Mesendoderm (in vitro differentiated cells): ENCODE measurements at regions not wholly inside any gene's neighbourhood (a gene's known extent, or its start where the extent isn't known, plus 50 kb on each side); places are given as distances from the start of the nearest gene placed in this dataset.
A peak's percentile ranks its signal among the peaks of the same experiment; 100 is the strongest.

Experiments
- DNase-seq: peaks from one replicate; pipeline ENCODE4 v3.0.0; 2013
- H2AK5ac ChIP-seq: 2 replicates; pipeline ENCODE4 v1.6.1; 2013; ENCODE audit warnings: low read length, inconsistent platforms
- H2BK120ac ChIP-seq: 2 replicates; pipeline ENCODE4 v1.6.1; 2013; ENCODE audit warnings: low read depth, mild to moderate bottlenecking, low read length, moderate library complexity, mixed read lengths
- H2BK15ac ChIP-seq: replicated peaks from 2 replicates; pipeline ENCODE4 v1.6.1; 2013; ENCODE audit warnings: low read depth, mild to moderate bottlenecking, moderate library complexity
- H2BK5ac ChIP-seq: 2 replicates; pipeline ENCODE4 v1.6.1; 2013; ENCODE audit warnings: low read length, inconsistent platforms
- H3K18ac ChIP-seq: 2 replicates; pipeline ENCODE4 v1.6.1; 2013; ENCODE audit warnings: mild to moderate bottlenecking, low read length, mixed read lengths
- H3K23ac ChIP-seq: one replicate; pipeline ENCODE4 v1.6.1; 2013; ENCODE audit warnings: low read length
- H3K27ac ChIP-seq: 2 replicates; pipeline ENCODE4 v1.5.1; 2013; ENCODE audit warnings: low read depth, mild to moderate bottlenecking, inconsistent platforms, low read length, moderate library complexity
- H3K27me3 ChIP-seq: 2 replicates; pipeline ENCODE4 v1.6.1; 2013; ENCODE audit warnings: low read length, control low read depth, mild to moderate bottlenecking, inconsistent platforms; ENCODE audit not compliant: insufficient read depth, poor library complexity
- H3K36me3 ChIP-seq: 2 replicates; pipeline ENCODE4 v1.6.1; 2013; ENCODE audit warnings: low read length, inconsistent platforms; ENCODE audit not compliant: control insufficient read depth, insufficient read depth
- H3K4ac ChIP-seq: one replicate; pipeline ENCODE4 v1.6.1; 2013; ENCODE audit warnings: low read depth, mild to moderate bottlenecking, low read length, moderate library complexity
- H3K4me1 ChIP-seq: 2 replicates; pipeline ENCODE4 v1.6.1; 2013; ENCODE audit warnings: low read depth, low read length, inconsistent platforms; ENCODE audit not compliant: control insufficient read depth
- H3K4me2 ChIP-seq: 2 replicates; pipeline ENCODE4 v1.6.1; 2013; ENCODE audit warnings: low read length
- H3K4me3 ChIP-seq: 2 replicates; pipeline ENCODE4 v1.5.1; 2013; ENCODE audit warnings: mild to moderate bottlenecking, low read length
- H3K56ac ChIP-seq: one replicate; pipeline ENCODE4 v1.6.1; 2013; ENCODE audit warnings: low read length
- H3K79me1 ChIP-seq: 2 replicates; pipeline ENCODE4 v1.6.1; 2013; ENCODE audit warnings: low read length, inconsistent platforms
- H3K79me2 ChIP-seq: 2 replicates; pipeline ENCODE4 v1.6.1; 2013; ENCODE audit warnings: mild to moderate bottlenecking, low read length; ENCODE audit not compliant: control insufficient read depth, insufficient read depth
- H3K9ac ChIP-seq: 2 replicates; pipeline ENCODE4 v1.6.1; 2013; ENCODE audit warnings: low read length, inconsistent platforms
- H4K5ac ChIP-seq: one replicate; pipeline ENCODE4 v1.6.1; 2013; ENCODE audit warnings: low read length
- H4K8ac ChIP-seq: one replicate; pipeline ENCODE4 v1.6.1; 2013; ENCODE audit warnings: low read depth, mild to moderate bottlenecking, control low read depth, low read length, moderate library complexity
- WGBS: extraction: QIAGEN DNeasy Blood & Tissue Kit; methylation state at CpG from one replicate; pipeline ENCODE4 v1.1.7; 2013; ENCODE audit warnings: low lambda C conversion rate, missing lambda C conversion rate; ENCODE audit not compliant: insufficient coverage; ENCODE audit errors: extremely low coverage; 5-methylcytosine and 5-hydroxymethylcytosine counted together

DNA sequence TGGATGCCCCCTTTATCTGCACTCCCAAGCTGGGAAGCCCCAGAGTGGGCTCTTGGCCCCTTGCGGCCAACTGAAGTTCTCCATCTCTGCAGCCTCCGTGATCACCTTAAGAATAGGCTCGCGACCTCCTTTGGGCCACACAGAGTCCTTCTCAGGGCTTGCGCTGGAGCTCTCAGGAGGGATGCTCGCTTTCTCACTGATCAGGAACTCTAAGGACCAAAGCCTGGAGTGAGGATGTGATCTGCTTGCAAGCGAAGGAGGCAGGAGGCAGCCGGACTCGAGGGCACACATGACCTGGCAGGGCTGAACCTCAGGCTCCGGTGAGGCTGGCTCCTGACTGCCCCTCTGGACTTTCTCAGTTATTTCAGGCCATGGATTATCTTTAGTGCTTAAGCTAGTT is 192.1 kb upstream of the MKI67 start:
- no peak overlapping the region for H2BK5ac ChIP-seq
- no CpG with 5 or more reads among the region's 10 CpGs for WGBS
- H3K36me3 ChIP-seq = no peaks in the 10 kb centered on the region
- no peak overlapping the region for H2BK15ac ChIP-seq
- no peak overlapping the region for H3K56ac ChIP-seq
- no peak overlapping the region for H4K8ac ChIP-seq
- H2BK120ac ChIP-seq = no peak overlapping the region
- no peaks in the 10 kb centered on the region for H3K79me1 ChIP-seq
- H3K4me2 ChIP-seq = no peak overlapping the region
- H3K4ac ChIP-seq = no peak overlapping the region
- no peak overlapping the region for H3K18ac ChIP-seq
- H3K27me3 ChIP-seq = no peaks in the 10 kb centered on the region
- no peak overlapping the region for H4K5ac ChIP-seq
- DNase-seq = no peak
- H3K79me2 ChIP-seq = no peaks in the 10 kb centered on the region
- no peak overlapping the region for H3K9ac ChIP-seq
- H3K4me3 ChIP-seq = no peak overlapping the region
- no peak overlapping the region for H3K27ac ChIP-seq
- no peak overlapping the region for H2AK5ac ChIP-seq
- H3K4me1 ChIP-seq = no peaks in the 10 kb centered on the region
- no peak overlapping the region for H3K23ac ChIP-seq

DNA sequence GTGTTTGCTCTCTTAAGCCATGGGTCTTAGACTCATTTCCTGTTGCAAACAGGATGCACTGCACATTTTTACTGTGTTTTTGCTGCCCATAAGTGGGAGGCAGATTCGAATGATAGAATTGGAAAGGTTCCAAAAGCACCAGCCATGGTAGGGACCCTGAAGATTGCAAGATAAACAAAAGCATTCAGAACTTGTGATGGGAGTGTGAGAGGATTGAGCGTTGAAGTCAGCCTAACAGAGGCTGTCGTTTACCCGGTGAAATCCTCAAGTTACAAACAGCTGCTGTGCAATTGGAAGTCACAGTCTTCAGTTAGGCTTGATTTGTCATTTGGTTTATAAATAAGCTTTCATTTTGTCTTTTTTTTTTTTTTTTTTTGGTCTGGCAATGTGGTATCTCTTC is 192.7 kb upstream of the MKI67 start:
- no peak overlapping the region for H3K9ac ChIP-seq
- H3K23ac ChIP-seq = no peak overlapping the region

DNA sequence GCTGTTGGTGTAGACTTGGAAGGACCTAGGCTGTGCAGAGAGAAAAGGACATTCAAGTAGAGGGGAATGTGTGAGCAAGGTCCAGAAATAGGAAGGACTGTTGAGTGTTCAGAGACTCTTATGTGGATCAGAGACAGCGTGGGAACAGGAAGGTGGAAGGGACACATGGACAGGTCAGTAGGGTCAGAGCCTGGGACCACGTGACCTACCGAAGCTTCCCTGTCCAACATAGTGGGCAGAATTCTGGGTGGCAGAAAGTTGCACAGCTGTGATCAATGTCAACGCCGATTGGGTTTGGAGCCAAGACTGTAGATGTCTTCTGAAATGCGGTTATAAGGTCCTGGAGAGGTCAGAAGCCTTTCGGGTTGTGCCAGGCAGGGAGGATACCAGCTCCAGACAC is 195.9 kb upstream of the MKI67 start:
- H3K79me2 ChIP-seq = no peaks in the 10 kb centered on the region
- H2AK5ac ChIP-seq = no peak overlapping the region
- H3K9ac ChIP-seq = no peak overlapping the region
- H3K4me3 ChIP-seq = no peak overlapping the region
- H3K18ac ChIP-seq = no peak overlapping the region
- H3K56ac ChIP-seq = no peak overlapping the region
- no peak overlapping the region for H3K4ac ChIP-seq
- no peaks in the 10 kb centered on the region for H3K27me3 ChIP-seq
- no peak overlapping the region for H3K4me2 ChIP-seq
- H3K27ac ChIP-seq = no peak overlapping the region
- no peaks in the 10 kb centered on the region for H3K4me1 ChIP-seq
- no peaks in the 10 kb centered on the region for H3K79me1 ChIP-seq
- no peak overlapping the region for H2BK120ac ChIP-seq
- no peak overlapping the region for H2BK5ac ChIP-seq
- H4K5ac ChIP-seq = no peak overlapping the region
- no peak overlapping the region for H4K8ac ChIP-seq
- DNase-seq = no peak
- WGBS = no CpG with 5 or more reads among the region's 7 CpGs
- no peak overlapping the region for H2BK15ac ChIP-seq
- no peak overlapping the region for H3K23ac ChIP-seq
- H3K36me3 ChIP-seq = no peaks in the 10 kb centered on the region

More for the DNA sequence above, 192.7 kb upstream of the MKI67 start:
- H3K4me1 ChIP-seq = no peaks in the 10 kb centered on the region
- H2BK5ac ChIP-seq = no peak overlapping the region
- no peak overlapping the region for H4K8ac ChIP-seq
- no peak overlapping the region for H2BK15ac ChIP-seq
- H2AK5ac ChIP-seq = no peak overlapping the region
- no peak overlapping the region for H3K56ac ChIP-seq
- H3K4me3 ChIP-seq = no peak overlapping the region
- H3K27ac ChIP-seq = no peak overlapping the region
- no peak for DNase-seq
- no peaks in the 10 kb centered on the region for H3K36me3 ChIP-seq
- H3K18ac ChIP-seq = no peak overlapping the region
- no peak overlapping the region for H4K5ac ChIP-seq
- no CpG with 5 or more reads among the region's 4 CpGs for WGBS
- H2BK120ac ChIP-seq = no peak overlapping the region
- H3K79me1 ChIP-seq = no peaks in the 10 kb centered on the region
- no peak overlapping the region for H3K4me2 ChIP-seq
- H3K79me2 ChIP-seq = no peaks in the 10 kb centered on the region
- H3K4ac ChIP-seq = no peak overlapping the region
- no peaks in the 10 kb centered on the region for H3K27me3 ChIP-seq

DNA sequence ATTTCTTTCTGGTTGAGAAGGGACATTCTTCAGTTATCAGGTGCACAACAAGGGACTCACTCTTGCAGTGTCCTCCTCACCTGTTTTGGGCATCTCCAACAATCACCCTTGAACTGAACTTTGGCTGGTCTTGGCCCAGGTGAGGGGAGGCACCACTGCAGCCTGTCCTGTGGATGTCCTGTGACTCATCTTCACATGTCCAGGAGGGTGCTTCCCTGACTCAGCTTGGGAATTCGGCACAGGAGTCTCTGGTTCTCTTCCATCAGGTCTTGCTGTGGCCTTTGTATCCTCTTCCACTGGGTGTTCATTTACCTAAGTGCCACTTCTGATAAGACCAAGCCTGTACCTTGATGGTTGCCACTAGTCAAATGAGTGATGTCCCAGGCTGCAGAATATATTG is 196.7 kb upstream of the MKI67 start:
- Histone ChIP-seq H2BK120ac (no peak overlapping the region), H4K8ac (no peak overlapping the region), H3K4me2 (no peak overlapping the region), H3K27ac (no peak overlapping the region), H2BK5ac (no peak overlapping the region), H4K5ac (no peak overlapping the region), H3K79me1 (no peaks in the 10 kb centered on the region), H3K23ac (no peak overlapping the region), H3K4me1 (no peaks in the 10 kb centered on the region), H2BK15ac (no peak overlapping the region), H3K18ac (no peak overlapping the region), H3K79me2 (no peaks in the 10 kb centered on the region), H3K9ac (no peak overlapping the region), H3K56ac (no peak overlapping the region), H3K4ac (no peak overlapping the region), H3K36me3 (no peaks in the 10 kb centered on the region), H3K27me3 (no peaks in the 10 kb centered on the region), H2AK5ac (no peak overlapping the region), H3K4me3 (no peak overlapping the region)
- WGBS = no CpG with 5 or more reads among the region's 1 CpG
- DNase-seq = no peak

DNA sequence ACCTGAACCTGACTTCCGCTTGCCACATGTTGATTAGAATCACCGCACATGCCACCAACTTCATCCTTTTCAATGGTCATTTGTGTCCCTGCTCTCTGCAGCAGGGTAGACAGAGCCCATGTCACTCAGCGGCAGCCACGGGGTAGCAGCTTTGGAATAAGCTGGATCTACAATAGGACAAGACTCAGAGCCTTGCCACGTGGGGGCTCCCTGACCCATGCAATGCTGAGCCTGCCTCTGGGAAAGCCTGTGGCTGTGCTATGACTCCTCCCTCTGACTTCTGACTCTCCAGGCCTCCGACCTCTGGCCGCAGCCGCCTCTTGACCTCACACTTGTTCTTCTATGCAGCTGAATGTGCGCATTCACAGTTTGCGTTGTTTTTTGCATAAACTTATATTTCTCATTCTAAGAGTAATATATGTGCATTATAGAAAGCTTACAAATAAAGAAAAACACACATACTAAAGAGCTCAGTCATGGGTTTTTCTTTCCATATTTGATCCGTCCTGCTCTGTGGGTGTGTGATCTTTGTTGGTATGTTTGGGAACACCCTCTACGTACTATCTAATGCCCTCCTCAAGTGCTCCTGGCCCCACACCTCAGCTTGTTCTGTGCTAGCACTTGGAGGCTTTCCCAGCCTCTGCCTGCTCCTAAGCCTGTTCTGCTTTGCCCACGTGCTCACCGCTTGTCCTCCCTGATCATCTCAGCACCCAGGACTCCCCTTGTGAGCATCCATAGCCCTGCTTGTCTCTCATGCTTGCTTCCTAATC is 198.0 kb upstream of the MKI67 start:
- peak; percentile 80 for DNase-seq
- Histone ChIP-seq H3K56ac (no peak overlapping the region), H4K8ac (no peak overlapping the region), H2BK15ac (no peak overlapping the region), H3K18ac (no peak overlapping the region), H3K36me3 (no peaks in the 10 kb centered on the region), H3K23ac (no peak overlapping the region), H3K79me1 (no peaks in the 10 kb centered on the region), H3K4ac (no peak overlapping the region), H4K5ac (no peak overlapping the region), H3K4me3 (no peak overlapping the region), H2BK120ac (no peak overlapping the region), H3K4me1 (no peaks in the 10 kb centered on the region), H3K79me2 (no peaks in the 10 kb centered on the region), H3K27me3 (no peaks in the 10 kb centered on the region), H2BK5ac (no peak overlapping the region), H3K27ac (no peak overlapping the region), H2AK5ac (no peak overlapping the region), H3K4me2 (no peak overlapping the region), H3K9ac (no peak overlapping the region)
- WGBS = no CpG with 5 or more reads among the region's 14 CpGs

DNA sequence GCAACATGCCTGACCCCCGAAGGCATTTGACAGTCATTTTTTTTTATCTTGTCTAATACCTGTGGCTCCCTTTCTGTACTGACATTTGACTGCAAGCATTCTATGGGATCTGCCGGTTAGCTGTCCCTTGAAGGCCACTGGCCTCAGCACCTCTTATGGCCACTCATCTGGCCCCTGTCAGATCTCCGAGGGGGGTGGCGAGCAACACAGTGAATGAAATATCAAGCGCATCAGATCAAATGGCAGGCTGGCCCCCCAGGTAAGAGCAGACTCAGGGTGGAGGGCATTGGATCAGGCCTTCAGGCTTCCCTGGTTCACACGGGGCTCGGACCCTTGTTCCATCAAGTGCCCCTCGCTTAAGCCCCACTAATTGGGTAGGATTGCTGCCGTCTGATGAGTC is 199.6 kb upstream of the MKI67 start:
- no peak overlapping the region for H3K4ac ChIP-seq
- no peak overlapping the region for H2BK5ac ChIP-seq
- no peak for DNase-seq
- H3K23ac ChIP-seq = no peak overlapping the region
- H3K9ac ChIP-seq = no peak overlapping the region
- H3K79me2 ChIP-seq = no peaks in the 10 kb centered on the region
- no peak overlapping the region for H2AK5ac ChIP-seq
- H4K5ac ChIP-seq = no peak overlapping the region
- H3K4me2 ChIP-seq = no peak overlapping the region
- WGBS = no CpG with 5 or more reads among the region's 9 CpGs
- no peak overlapping the region for H3K4me3 ChIP-seq
- no peak overlapping the region for H3K27ac ChIP-seq
- no peak overlapping the region for H3K56ac ChIP-seq
- no peaks in the 10 kb centered on the region for H3K4me1 ChIP-seq
- no peak overlapping the region for H4K8ac ChIP-seq
- H2BK15ac ChIP-seq = no peak overlapping the region
- no peak overlapping the region for H2BK120ac ChIP-seq
- no peak overlapping the region for H3K18ac ChIP-seq
- no peaks in the 10 kb centered on the region for H3K27me3 ChIP-seq
- H3K36me3 ChIP-seq = no peaks in the 10 kb centered on the region
- no peaks in the 10 kb centered on the region for H3K79me1 ChIP-seq
